ENCODE measurements at regions not wholly inside any gene's neighbourhood (a gene's known extent, or its start where the extent isn't known, plus 50 kb on each side); places are given as distances from the start of the nearest gene placed in this dataset.

DNA sequence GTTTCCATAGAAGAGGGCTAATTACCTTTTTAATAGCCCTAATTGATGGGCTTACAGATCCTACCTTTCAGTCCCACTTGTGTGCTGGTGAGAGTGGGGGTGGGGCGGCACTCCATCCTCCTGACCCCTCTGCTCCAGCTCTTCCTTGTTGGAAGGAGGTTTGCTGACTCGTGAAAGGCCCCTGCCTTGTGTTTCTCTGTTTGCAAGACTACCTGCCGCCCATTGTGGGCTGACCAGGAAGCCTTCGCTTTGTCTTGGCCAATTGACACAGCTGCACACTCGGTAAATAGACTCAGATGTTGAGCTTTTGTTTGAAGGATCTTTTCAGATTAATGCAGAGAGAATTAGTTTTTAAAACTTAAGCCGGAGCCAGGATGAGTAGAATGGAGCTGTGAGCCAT is 197.3 kb upstream of the HES1 start:
- H3K4me3 ChIP-seq (ENCODE audit: low read depth, low read length) = no peak overlapping the region
- TF ChIP-seq, protein P1, sequence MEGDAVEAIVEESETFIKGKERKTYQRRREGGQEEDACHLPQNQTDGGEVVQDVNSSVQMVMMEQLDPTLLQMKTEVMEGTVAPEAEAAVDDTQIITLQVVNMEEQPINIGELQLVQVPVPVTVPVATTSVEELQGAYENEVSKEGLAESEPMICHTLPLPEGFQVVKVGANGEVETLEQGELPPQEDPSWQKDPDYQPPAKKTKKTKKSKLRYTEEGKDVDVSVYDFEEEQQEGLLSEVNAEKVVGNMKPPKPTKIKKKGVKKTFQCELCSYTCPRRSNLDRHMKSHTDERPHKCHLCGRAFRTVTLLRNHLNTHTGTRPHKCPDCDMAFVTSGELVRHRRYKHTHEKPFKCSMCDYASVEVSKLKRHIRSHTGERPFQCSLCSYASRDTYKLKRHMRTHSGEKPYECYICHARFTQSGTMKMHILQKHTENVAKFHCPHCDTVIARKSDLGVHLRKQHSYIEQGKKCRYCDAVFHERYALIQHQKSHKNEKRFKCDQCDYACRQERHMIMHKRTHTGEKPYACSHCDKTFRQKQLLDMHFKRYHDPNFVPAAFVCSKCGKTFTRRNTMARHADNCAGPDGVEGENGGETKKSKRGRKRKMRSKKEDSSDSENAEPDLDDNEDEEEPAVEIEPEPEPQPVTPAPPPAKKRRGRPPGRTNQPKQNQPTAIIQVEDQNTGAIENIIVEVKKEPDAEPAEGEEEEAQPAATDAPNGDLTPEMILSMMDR (IDR thresholded peaks at IDR 0.05; ENCODE audit: borderline replicate concordance, insufficient read depth, low read depth, low read length) = no peak

DNA sequence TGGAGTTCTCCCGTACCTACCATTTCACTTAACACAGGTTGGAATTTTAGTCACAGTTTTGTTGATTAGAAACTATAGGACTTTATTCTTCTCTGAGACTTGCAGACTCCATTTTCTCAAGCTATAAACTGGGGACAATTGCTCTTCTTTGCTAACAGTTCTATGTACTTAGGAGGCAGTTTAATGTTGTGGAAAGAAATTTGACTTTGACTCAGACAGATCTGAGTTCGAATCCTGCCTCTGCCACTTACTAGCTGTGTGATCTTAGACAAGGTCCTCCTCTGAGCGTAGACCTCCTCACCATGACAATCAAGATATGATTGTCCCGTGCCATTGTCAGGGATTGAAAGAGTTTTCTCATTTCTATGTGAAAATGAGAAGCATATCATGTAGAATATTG is 196.4 kb upstream of the HES1 start:
- H3K4me3 ChIP-seq (ENCODE audit: low read depth, low read length) = no peak overlapping the region
- TF ChIP-seq, protein P1 (IDR thresholded peaks at IDR 0.05; ENCODE audit: borderline replicate concordance, insufficient read depth, low read depth, low read length) = no peak

DNA sequence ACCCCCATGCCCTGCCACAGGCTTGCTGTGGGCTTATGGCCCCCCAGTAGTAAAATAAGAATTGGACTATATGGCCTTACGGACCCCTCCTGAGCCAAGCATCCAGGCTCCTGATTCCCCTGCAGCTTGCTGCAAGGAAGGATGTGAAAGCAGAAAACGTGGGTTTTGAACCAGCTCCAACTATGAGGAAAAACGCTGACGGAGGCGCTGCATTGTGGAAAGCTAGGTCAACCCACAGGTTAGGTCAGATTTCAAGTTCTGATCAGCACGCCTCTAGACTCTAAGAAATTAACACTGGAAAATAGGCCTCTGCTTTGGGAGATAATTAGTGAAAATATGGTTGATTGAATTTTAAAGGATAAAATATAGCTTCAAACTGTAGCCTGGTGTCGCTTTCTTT is 195.4 kb upstream of the HES1 start:
- TF ChIP-seq, protein P1 (IDR thresholded peaks at IDR 0.05; ENCODE audit: borderline replicate concordance, insufficient read depth, low read depth, low read length) = no peak
- no peak overlapping the region for H3K4me3 ChIP-seq (ENCODE audit: low read depth, low read length)

DNA sequence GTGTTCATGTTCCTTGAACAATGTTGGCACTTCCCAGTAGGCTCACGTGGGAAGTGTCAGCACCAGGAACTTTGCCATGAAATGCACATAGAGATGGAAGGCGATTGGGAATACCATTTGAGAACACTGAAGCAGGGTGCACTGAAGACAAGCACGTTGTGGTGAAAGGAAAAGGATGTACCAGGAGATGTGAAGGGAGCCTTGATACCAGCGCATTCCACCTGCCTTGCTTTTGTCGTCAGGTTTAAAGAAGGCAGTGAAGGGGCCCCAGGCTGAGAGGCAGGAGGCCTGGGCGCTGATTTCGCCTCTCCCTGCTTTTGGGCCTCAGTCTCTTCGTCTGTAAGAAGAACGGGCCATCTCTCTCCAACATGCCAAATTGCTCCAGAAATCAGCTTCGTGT is 194.5 kb upstream of the HES1 start:
- H3K4me3 ChIP-seq (ENCODE audit: low read depth, low read length) = no peak overlapping the region
- TF ChIP-seq, protein P1 (IDR thresholded peaks at IDR 0.05; ENCODE audit: borderline replicate concordance, insufficient read depth, low read depth, low read length) = no peak

DNA sequence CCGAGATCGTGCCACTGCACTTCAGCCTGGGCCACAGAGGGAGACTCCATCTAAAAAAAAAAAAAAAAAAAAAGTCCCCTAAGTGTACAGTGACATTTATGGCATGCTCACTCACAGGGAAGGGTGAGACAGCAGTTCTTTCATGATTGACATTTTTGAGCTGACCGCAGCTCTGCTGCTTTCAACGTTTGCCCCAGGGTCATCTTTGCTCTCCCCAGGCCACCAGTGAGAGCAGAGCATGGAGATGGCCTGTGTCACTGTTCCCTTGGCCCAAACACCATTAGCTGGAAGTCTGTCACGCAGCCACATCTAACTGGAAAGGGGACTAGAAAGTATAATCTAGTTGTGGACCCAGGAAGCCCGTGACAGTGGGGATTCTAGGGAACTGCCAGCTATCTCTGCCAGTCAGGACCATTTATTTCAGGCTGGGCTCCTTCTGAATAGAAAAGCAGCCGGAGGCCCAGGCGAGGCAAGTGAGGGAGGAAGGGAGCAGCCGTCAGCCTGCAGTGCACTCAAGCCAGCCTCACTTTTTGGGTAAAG is 193.4 kb upstream of the HES1 start:
- H3K4me3 ChIP-seq (ENCODE audit: low read depth, low read length) = no peak overlapping the region
- TF ChIP-seq, protein P1 (IDR thresholded peaks at IDR 0.05; ENCODE audit: borderline replicate concordance, insufficient read depth, low read depth, low read length) = no peak

DNA sequence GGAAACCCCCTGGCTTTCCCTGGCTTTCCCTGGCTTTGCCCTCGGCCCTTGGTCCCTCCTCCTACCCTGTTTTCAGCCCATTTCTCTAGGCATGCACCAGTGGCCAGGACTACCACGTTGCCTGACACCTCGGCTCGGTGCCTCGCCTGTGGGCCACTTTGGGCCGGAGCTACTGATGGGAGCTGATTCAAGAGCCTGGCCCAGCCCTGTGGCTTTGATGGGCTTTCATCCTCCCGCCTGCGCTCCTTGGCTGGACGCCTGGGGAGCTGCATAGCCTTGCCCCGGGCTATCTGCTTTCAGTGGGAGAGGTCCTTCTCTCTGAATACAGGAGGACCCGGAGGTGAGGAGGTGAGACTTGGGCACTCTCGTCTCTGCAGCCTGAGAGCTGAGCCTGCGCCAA is 192.7 kb upstream of the HES1 start:
- TF ChIP-seq, protein P1 (IDR thresholded peaks at IDR 0.05; ENCODE audit: borderline replicate concordance, insufficient read depth, low read depth, low read length) = no peak

DNA sequence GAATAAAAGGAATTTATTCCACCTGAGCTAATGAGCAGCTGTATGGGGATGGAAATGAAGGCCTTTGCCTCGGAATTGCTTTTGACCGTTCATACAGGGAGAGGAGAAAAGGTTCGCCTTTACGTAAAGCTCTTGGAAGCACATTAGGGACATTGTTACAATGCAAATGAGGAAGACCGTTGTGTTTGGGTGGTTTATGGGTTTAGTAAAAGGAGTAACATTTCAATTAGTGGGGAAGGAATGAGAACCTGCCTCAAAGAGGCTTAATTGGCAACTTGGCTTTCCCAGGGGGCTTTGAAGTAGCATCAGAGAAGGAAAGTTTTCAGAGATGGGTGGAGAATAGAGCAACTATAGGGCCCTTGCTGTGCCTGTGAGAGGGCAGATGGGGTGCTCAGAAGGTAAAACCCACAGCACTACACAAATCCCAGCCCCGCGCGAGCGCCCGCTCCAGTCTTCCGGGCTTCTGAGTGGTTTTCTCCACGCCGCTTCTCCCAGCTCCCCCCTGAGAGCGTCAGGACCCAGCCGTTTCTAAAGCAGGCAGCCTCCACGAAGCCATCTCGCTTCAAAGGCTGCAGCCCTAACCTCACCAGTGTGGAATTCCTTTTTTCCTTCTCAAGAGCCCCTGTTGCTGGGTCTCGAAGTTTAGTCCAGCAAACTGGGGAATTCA is 192.0 kb upstream of the HES1 start:
- H3K4me3 ChIP-seq (ENCODE audit: low read depth, low read length) = no peak overlapping the region
- TF ChIP-seq, protein P1 (IDR thresholded peaks at IDR 0.05; ENCODE audit: borderline replicate concordance, insufficient read depth, low read depth, low read length) = no peak

More for the DNA sequence above, 192.7 kb upstream of the HES1 start:
- H3K4me3 ChIP-seq (ENCODE audit: low read depth, low read length) = no peak overlapping the region
